Activated CD8-positive, alpha-beta memory T cell treated with anti-CD3 and anti-CD28 coated beads, Interleukin-2, amount 10 ng/mL, durations not matched to agents 7 days and 5 days (primary cell): ENCODE measurements at regions not wholly inside any gene's neighbourhood (a gene's known extent, or its start where the extent isn't known, plus 50 kb on each side); places are given as distances from the start of the nearest gene placed in this dataset.

Experiments
- ATAC-seq: fragments of 150-1000 bp; cut with Tn5 transposase; one replicate; pipeline ENCODE4 v1.10.0; 2021; ENCODE audit warnings: moderate library complexity
- CTCF ChIA-PET: fragments of 350-600 bp; sonication (Branson Sonifier 250); formaldehyde crosslinking; loops from one replicate; lab custom pipeline; 2021; ENCODE audit warnings: antibody characterized with exemption; lab: Charles Lee
- DNase-seq: peaks from one replicate; pipeline ENCODE4 v3.0.0-alpha.2; 2020
- H3K27ac Mint-ChIP-seq: one replicate; pipeline ENCODE4 v1.8.0; 2021; ENCODE audit warnings: mild to moderate bottlenecking, mixed read lengths
- H3K27me3 Mint-ChIP-seq: one replicate; pipeline ENCODE4 v1.8.0; 2021; ENCODE audit warnings: mixed read lengths
- H3K36me3 Mint-ChIP-seq: one replicate; pipeline ENCODE4 v1.8.0; 2021; ENCODE audit warnings: mild to moderate bottlenecking, mixed read lengths
- H3K4me1 Mint-ChIP-seq: one replicate; pipeline ENCODE4 v1.8.0; 2021; ENCODE audit warnings: mixed read lengths
- H3K4me3 Mint-ChIP-seq: one replicate; pipeline ENCODE4 v1.8.0; 2021; ENCODE audit warnings: mild to moderate bottlenecking, moderate library complexity, mixed read lengths
- H3K9me3 Mint-ChIP-seq: one replicate; pipeline ENCODE4 v1.8.0; 2022; ENCODE audit warnings: low read depth, mixed read lengths

DNA sequence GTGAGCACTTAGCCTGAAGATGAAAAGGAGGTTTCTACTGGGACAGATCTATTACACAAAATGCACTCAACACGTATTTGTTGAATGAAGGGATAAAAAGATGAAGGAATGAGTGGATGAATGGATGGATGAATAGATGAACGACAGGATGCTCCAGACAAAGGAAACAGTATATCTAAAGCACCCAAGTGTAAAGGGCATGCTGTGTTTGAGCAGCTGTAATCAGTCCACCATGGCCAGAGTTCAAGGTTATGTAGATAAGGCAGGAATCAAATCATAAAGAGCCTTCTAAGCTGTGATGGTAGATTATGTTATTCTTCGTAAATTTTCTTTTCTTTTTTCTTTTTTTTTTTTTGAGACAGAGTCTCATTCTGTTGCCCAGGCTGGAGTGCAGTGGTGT lies 194.4 kb upstream of the FOXN2 start:
- Mint-ChIP-seq H3K4me1 (peaks cover 29% of the 10 kb centered on the region), H3K27ac (no peak overlapping the region), H3K36me3 (peaks cover 1% of the 10 kb centered on the region), H3K27me3 (no peaks in the 10 kb centered on the region), H3K9me3 (no peaks in the 10 kb centered on the region), H3K4me3 (no peak overlapping the region)
- CTCF ChIA-PET = interaction anchor here (1.5 kb wide), 1 partner anchor 13 kb away, joined by 4 read pairs; no protein-coding TSS in a partner anchor
- DNase-seq (no peak), ATAC-seq (no peak)

DNA sequence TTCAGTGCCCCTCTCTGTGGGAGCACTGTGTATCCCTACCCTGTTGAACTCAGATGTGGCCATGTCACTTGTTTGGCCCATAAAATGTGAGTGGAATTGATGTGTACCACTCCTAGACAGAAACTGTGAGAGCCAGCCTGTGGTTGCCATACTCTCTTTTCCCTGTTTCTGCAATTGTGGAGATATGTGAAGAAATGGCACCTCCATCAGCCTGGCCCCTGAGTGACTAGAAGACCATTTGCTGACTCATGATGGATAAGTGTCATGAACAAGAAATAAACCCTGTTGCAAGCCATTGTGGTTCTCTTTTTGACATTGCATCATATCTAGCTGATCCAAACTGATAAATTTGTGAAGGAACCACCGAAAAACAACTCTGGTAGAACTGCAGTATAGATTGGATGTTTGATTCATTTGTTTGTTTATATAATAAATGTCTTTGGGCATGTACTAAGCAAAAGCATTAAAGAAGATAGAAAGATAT lies 193.7 kb upstream of the FOXN2 start:
- no peaks in the 10 kb centered on the region for H3K27me3 Mint-ChIP-seq
- peaks cover 1% of the 10 kb centered on the region for H3K36me3 Mint-ChIP-seq
- CTCF ChIA-PET = no interaction called here
- H3K27ac Mint-ChIP-seq = peak overlapping the region; percentile 0
- no peak for DNase-seq
- H3K4me1 Mint-ChIP-seq = peaks cover 29% of the 10 kb centered on the region
- no peak overlapping the region for H3K4me3 Mint-ChIP-seq
- ATAC-seq = peak; percentile 53
- H3K9me3 Mint-ChIP-seq = no peaks in the 10 kb centered on the region

DNA sequence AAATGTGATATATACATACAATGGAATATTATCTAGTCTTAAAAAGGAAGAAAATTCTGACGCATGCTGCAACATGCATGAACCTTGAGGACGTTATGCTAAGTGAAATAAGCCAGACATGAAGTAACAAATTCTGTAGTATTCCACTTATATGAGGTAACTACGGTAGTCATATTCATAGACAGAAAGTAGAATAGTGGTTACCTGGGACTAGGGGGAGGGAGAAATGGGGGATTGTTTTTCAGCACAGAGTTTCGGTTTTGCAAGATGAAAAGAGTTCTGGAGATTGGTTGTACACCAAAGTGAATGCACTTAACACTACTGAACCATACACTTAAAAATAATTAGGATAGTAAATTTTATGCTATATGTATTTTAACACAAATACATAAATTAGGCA lies 192.3 kb upstream of the FOXN2 start:
- DNase-seq = no peak
- Mint-ChIP-seq H3K36me3 (peaks cover 1% of the 10 kb centered on the region), H3K4me1 (peaks cover 29% of the 10 kb centered on the region), H3K9me3 (no peaks in the 10 kb centered on the region), H3K4me3 (no peak overlapping the region), H3K27ac (peak overlapping the region; percentile 26), H3K27me3 (no peaks in the 10 kb centered on the region)
- ATAC-seq = peak; percentile 70
- CTCF ChIA-PET = interaction anchor here (0.6 kb wide), 1 partner anchor 735 kb away, joined by 3 read pairs; no protein-coding TSS in a partner anchor

DNA sequence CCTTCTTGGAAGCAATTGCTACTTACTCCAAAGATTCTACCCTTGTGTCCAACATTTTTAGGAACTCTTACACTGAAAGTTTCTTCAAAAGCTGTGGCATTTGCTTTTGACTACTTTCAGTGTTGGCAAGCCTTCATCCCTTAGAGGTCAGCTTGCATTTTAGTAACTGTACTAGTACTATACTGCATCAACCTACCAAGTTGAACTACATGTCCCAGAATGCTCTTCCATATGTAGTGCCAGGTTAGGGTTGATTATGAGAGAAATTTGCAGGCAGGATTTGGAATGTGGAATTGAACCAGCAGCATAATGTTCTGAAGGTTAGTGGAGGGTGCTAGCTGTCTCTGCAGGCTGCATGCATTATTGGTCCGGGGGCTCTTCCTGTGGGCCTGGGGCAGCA lies 189.9 kb upstream of the FOXN2 start:
- H3K4me1 Mint-ChIP-seq = peaks cover 29% of the 10 kb centered on the region
- H3K27me3 Mint-ChIP-seq = no peaks in the 10 kb centered on the region
- DNase-seq (no peak), ATAC-seq (no peak)
- H3K27ac Mint-ChIP-seq = no peak overlapping the region
- CTCF ChIA-PET = interaction anchor here (1.1 kb wide), 1 partner anchor 16 kb away, joined by 3 read pairs; no protein-coding TSS in a partner anchor
- peaks cover 1% of the 10 kb centered on the region for H3K36me3 Mint-ChIP-seq
- H3K4me3 Mint-ChIP-seq = no peak overlapping the region
- no peaks in the 10 kb centered on the region for H3K9me3 Mint-ChIP-seq

DNA sequence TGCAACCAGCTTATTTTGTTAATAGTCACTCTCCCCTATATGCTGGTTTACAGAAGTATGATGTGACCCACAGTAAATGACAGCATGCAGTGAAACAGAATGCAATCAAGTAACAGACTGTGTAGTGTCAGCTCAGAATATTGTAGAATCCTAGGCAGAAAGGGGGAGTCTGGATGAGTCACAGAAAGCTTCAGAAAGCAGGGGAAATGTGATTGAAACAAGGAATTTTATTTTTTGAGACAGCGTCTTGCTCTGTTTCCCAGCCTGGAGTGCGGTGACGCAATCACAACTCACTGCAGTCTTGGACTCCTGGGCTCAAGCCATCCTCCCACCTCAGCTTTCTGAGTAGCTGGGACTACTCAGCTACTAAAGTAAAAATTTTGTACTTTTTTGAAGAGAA lies 188.3 kb upstream of the FOXN2 start:
- Mint-ChIP-seq H3K27ac (no peak overlapping the region), H3K4me3 (no peak overlapping the region), H3K4me1 (peaks cover 19% of the 10 kb centered on the region), H3K36me3 (no peaks in the 10 kb centered on the region), H3K9me3 (no peaks in the 10 kb centered on the region), H3K27me3 (no peaks in the 10 kb centered on the region)
- ATAC-seq = no peak
- CTCF ChIA-PET = no interaction called here
- no peak for DNase-seq

DNA sequence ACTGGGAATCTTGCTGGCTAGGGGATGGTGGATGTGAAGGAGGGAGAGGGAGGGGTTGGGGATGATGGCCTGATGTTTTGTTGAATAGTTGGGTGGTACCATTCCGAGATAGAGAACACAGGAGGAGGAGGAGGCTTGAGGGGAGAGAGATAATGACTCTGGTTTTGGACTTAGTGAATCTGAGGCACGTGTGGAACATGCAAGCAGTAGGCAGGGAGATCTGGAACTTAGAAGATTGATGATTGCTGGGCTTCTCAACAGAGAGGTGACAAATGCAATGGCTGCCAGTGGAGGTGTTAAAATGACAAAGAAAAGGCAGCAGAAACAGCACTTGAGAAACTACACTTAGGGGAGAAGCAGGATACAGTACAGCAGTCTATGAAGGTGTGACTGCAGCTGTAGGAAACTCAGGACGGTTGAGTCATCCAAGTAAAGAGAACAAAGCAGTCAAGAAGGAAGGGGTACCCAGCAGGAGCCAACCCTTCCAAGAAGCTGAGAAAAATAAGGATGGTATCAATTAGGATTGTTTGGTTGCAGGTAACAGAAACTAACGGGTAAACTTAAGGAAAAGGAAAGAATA lies 186.8 kb upstream of the FOXN2 start:
- Mint-ChIP-seq H3K4me1 (peaks cover 4% of the 10 kb centered on the region), H3K4me3 (no peak overlapping the region), H3K27ac (no peak overlapping the region), H3K36me3 (no peaks in the 10 kb centered on the region), H3K9me3 (no peaks in the 10 kb centered on the region), H3K27me3 (no peaks in the 10 kb centered on the region)
- no peak for DNase-seq
- CTCF ChIA-PET = interaction anchor here (0.9 kb wide), 1 partner anchor 19 kb away, joined by 4 read pairs; no protein-coding TSS in a partner anchor
- ATAC-seq = no peak

DNA sequence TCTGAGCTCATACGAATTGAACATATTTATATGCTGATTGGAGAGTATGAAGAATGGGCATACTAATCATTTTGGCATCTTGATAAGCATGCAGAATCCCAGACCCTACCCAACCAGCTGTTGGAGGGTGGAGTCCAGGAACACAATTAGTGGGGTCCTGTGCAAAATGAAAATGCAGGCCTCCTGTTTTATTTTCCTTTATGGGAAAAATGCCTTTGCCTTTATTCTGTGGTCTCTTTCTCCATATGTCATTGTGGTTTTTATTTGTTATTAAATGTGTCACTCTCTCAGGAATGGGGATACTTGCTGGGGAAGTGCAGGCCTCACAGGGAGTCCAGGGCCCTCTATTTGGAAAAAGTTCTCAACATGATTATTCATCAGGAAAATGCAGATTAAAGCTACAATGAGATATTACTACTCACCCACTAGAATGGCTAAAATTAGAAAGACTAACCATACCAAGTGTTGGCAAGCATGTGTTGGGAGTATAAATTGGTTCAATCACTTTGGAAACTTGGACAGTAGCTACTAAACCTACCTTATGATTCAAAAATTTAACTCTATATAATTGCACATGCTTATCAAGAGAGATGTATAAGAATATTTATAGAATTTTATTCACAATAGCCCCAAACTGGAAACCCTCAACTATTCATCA lies 185.1 kb upstream of the FOXN2 start:
- DNase-seq = no peak
- Mint-ChIP-seq H3K36me3 (no peaks in the 10 kb centered on the region), H3K27ac (no peak overlapping the region), H3K4me1 (no peaks in the 10 kb centered on the region), H3K4me3 (no peak overlapping the region), H3K9me3 (no peaks in the 10 kb centered on the region), H3K27me3 (no peaks in the 10 kb centered on the region)
- ATAC-seq = no peak
- CTCF ChIA-PET = interaction anchor here (1.1 kb wide), 1 partner anchor 16 kb away, joined by 3 read pairs; no protein-coding TSS in a partner anchor

DNA sequence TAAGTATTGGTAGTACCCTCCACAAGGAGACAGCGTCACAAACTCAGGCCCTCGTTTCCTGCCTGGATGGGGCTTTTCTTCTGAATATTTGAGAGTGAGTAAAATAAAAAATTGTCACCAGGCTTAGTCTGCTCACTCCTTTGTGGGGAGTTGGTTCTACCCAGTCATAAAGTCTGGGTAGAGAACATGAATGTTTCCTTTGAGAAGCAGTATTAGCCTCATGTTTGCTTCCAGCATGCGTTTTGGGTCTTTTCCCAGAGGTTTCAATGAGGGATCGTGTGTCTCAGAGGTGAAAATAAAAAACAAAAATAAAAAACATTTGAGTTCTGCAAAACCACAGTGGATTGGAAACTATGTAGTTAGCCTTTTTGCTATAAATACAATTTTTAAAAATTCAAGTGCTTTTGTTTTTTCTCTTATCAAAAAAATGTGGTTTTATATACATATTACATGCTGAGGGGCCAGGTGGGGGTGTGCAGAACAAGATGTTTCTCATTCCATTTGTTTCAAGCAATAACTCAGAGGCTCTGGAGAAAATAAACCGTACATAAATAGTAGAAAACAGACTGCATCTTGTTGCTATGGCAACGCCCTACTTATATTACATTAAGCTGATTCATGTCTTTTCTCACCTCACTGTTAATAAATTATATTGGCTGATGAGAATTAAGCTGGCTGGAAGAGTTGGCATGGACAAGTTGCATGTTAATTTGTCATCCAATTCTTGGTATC lies 182.8 kb upstream of the FOXN2 start:
- DNase-seq = no peak
- no peak overlapping the region for H3K4me3 Mint-ChIP-seq
- no peaks in the 10 kb centered on the region for H3K27me3 Mint-ChIP-seq
- no peak overlapping the region for H3K27ac Mint-ChIP-seq
- CTCF ChIA-PET = no interaction called here
- no peaks in the 10 kb centered on the region for H3K4me1 Mint-ChIP-seq
- no peaks in the 10 kb centered on the region for H3K9me3 Mint-ChIP-seq
- no peaks in the 10 kb centered on the region for H3K36me3 Mint-ChIP-seq
- ATAC-seq = no peak

DNA sequence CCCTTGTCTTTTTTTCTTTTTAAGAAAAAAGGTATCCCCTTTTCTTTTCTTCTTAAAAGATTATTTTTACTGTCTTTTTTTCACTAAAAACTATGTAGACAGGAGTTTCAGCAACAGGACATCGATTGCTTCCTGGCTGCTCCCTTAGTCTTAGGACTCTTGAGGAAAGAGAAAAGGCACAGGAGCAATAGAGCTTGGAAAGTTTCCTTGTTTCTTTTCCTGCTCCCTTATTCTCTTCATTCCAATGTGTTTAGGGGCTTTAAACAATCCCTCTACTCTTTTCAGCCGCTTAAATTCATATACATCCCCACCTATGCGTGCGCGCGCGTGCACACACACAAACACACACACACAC lies 182.2 kb upstream of the FOXN2 start:
- ATAC-seq (no peak), DNase-seq (no peak)
- Mint-ChIP-seq H3K9me3 (no peaks in the 10 kb centered on the region), H3K27ac (no peak overlapping the region), H3K4me1 (no peaks in the 10 kb centered on the region), H3K4me3 (no peak overlapping the region), H3K36me3 (no peaks in the 10 kb centered on the region), H3K27me3 (no peaks in the 10 kb centered on the region)
- CTCF ChIA-PET = no interaction called here

DNA sequence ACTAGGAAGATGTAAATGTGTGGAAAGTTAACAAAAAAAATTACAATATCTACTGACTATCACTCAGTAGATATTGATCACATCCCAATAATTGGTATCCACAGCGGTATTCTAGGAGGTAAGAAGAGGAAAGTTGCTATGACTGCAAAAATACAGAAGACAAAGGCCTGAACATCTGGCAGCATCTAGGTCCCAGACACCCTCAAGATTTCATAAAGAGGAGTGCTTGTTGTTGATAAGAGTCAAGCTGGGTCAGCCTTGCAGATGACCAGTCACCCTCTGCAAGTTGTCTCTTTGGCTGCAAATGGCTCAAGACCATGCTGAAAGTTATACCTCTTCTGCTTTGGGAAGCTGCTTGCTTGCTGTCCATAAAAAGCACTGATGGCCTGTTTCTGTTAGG lies 179.8 kb upstream of the FOXN2 start:
- CTCF ChIA-PET = interaction anchor here (1.3 kb wide), 1 partner anchor 17 kb away, joined by 3 read pairs; no protein-coding TSS in a partner anchor
- Mint-ChIP-seq H3K27ac (no peak overlapping the region), H3K9me3 (no peaks in the 10 kb centered on the region), H3K36me3 (no peaks in the 10 kb centered on the region), H3K4me1 (no peaks in the 10 kb centered on the region), H3K4me3 (no peak overlapping the region), H3K27me3 (no peaks in the 10 kb centered on the region)
- ATAC-seq (no peak), DNase-seq (no peak)

DNA sequence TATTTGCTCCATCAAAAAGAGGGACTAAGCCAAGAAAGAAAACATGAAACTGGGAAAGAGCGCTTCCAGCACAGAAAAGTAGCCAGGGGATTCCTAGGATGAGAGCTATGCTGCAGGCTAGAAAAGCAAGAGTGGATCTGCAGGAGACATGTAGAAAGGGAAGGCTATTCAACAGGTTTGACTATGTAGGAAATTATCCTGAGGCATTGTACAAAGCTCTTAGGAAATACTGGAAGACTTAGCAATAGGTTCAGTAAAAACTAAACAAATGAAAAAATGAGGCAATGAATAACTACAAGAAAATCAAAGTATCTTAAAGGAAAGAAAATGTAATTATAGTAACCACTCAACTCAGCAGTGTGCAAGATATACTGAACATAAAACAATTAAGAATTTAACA lies 178.7 kb upstream of the FOXN2 start:
- DNase-seq (no peak), ATAC-seq (no peak)
- Mint-ChIP-seq H3K27ac (no peak overlapping the region), H3K27me3 (no peaks in the 10 kb centered on the region), H3K9me3 (no peaks in the 10 kb centered on the region), H3K4me3 (no peak overlapping the region), H3K36me3 (peaks cover 3% of the 10 kb centered on the region), H3K4me1 (no peaks in the 10 kb centered on the region)
- CTCF ChIA-PET = interaction anchor here (1.3 kb wide), 1 partner anchor 18 kb away, joined by 3 read pairs; no protein-coding TSS in a partner anchor

DNA sequence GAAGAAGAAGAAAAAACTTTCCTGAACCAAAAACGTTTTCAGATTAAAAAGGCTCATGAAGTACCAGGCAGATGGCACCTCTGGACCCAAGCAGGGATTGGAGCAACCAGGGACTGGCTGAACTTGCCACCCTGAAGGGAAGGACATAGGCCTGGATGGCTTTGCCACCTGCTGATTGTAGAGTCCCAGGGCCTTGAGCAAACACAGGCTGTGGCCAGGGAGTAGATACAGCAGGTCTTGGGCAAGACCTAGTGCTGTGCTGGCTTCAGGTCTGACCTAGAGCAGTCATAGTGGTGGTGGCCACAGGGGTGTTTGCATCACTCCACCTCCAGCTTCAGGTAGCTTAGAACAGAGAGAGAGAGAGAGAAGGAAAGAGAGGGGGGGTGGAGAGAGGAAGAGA lies 176.7 kb upstream of the FOXN2 start:
- H3K27me3 Mint-ChIP-seq = no peaks in the 10 kb centered on the region
- peaks cover 4% of the 10 kb centered on the region for H3K36me3 Mint-ChIP-seq
- no peak overlapping the region for H3K27ac Mint-ChIP-seq
- H3K4me1 Mint-ChIP-seq = no peaks in the 10 kb centered on the region
- DNase-seq (no peak), ATAC-seq (no peak)
- CTCF ChIA-PET = no interaction called here
- H3K4me3 Mint-ChIP-seq = no peak overlapping the region
- no peaks in the 10 kb centered on the region for H3K9me3 Mint-ChIP-seq

DNA sequence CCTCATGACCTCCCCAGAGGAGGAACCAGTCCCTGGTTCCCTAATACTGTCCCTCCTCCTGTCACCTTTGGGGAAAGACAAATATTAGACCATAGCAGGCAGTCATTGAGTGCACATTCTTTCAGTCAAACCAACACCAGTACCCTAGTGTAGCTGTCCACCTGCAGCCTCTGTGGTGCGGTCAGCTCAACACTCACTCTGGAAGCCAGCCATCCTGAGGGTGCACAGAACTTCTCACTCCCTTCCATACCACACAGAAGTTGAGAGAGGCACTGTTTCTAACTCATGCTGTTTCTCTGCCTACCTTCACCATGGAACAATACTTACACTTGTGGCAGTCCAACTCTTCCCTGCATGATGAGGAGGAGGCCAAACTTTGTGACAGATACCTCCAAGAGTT lies 175.6 kb upstream of the FOXN2 start:
- Mint-ChIP-seq H3K27ac (no peak overlapping the region), H3K4me3 (no peak overlapping the region), H3K4me1 (no peaks in the 10 kb centered on the region), H3K36me3 (peaks cover 6% of the 10 kb centered on the region), H3K27me3 (no peaks in the 10 kb centered on the region), H3K9me3 (no peaks in the 10 kb centered on the region)
- ATAC-seq (no peak), DNase-seq (no peak)
- CTCF ChIA-PET = no interaction called here
